GM12878 (cell line): ENCODE measurements at regions not wholly inside any gene's neighbourhood (a gene's known extent, or its start where the extent isn't known, plus 50 kb on each side); places are given as distances from the start of the nearest gene placed in this dataset.
A peak's percentile ranks its signal among the peaks of the same experiment; 100 is the strongest.

Experiments
- ATAC-seq: fragments of 200-7000 bp; cut with Tn5 transposase; 3 replicates; pipeline ENCODE4 v1.9.1; 2020; ENCODE audit warnings: mild to moderate bottlenecking, moderate library complexity
- BruUV-seq: library from RNA; stranded (reverse); fragments of 400-500 nt; replicated peaks from 2 replicates; lab custom pipeline; 2021; lab: Mats Ljungman, UMichigan
- CTCF ChIA-PET: fragments of 300-600 bp; sonication (Branson Sonifier 250); formaldehyde crosslinking; extraction: SDS; loops from one replicate; lab custom pipeline; 2021; ENCODE audit warnings: inconsistent platforms; lab: Yijun Ruan, JAX
- POLR2A ChIA-PET: fragments of 350-600 bp; formaldehyde crosslinking; extraction: SDS; loops from one replicate; lab custom pipeline; 2021; ENCODE audit warnings: inconsistent platforms; lab: Charles Lee
- RAD21 ChIA-PET: fragments of 300-600 bp; sonication (Branson Sonifier 250); formaldehyde crosslinking; loops from one replicate; lab custom pipeline; 2023; ENCODE audit warnings: antibody characterized with exemption; ENCODE audit not compliant: unreplicated experiment; lab: Charles Lee
- SMC1A ChIA-PET: fragments of 300-600 bp; sonication (Branson Sonifier 250); formaldehyde crosslinking; loops from one replicate; lab custom pipeline; 2023; ENCODE audit not compliant: unreplicated experiment, uncharacterized antibody; lab: Charles Lee
- DNase-seq: peaks from one replicate; pipeline ENCODE4 v3.0.0-alpha.2; 2011; ENCODE audit warnings: low read depth, low spot score
- FAIRE-seq: peaks from 3 replicates; lab custom pipeline; 2011; peaks lifted over from hg19 to GRCh38; lab: Jason Lieb, UNC
- H2AFZ ChIP-seq: 2 replicates; pipeline ENCODE4 v1.6.0; 2011; ENCODE audit warnings: low read depth, low read length, control low read depth; ENCODE audit not compliant: control insufficient read depth
- H3K27ac ChIP-seq: 2 replicates; pipeline ENCODE4 v1.5.1; 2011; ENCODE audit warnings: control low read depth; ENCODE audit not compliant: control insufficient read depth, insufficient read depth
- H3K27me3 ChIP-seq, 2 experiments: replicated peaks in 1 of 2; 2 replicates each; pipeline versions ENCODE4 v1.6.0 to v1.6.1; 2011; ENCODE audit warnings: low read length in 1 of 2; ENCODE audit not compliant: control insufficient read depth in 2 of 2, insufficient read depth in 2 of 2
- H3K36me3 ChIP-seq, 2 experiments: 2 replicates each; pipeline ENCODE4 v1.5.1; 2011; ENCODE audit warnings: low read length in 1 of 2; ENCODE audit not compliant: control insufficient read depth in 2 of 2, insufficient read depth in 2 of 2
- H3K4me1 ChIP-seq: 2 replicates; pipeline ENCODE4 v1.6.1; 2011; ENCODE audit warnings: mild to moderate bottlenecking, low read length, moderate library complexity, mixed read lengths; ENCODE audit not compliant: control insufficient read depth, insufficient read depth
- H3K4me2 ChIP-seq: 2 replicates; pipeline ENCODE4 v1.6.0; 2011; ENCODE audit warnings: control low read depth; ENCODE audit not compliant: control insufficient read depth, insufficient read depth
- H3K4me3 ChIP-seq: fragments of 200-600 bp; sonication (generic); 2 replicates; pipeline ENCODE4 v1.5.1; 2016
- H3K79me2 ChIP-seq: 2 replicates; pipeline ENCODE4 v1.6.0; 2011; ENCODE audit warnings: low read length; ENCODE audit not compliant: control insufficient read depth, insufficient read depth
- H3K9ac ChIP-seq: 2 replicates; pipeline ENCODE4 v1.8.0; 2011; ENCODE audit warnings: low read length, control low read depth, mixed read lengths; ENCODE audit not compliant: control insufficient read depth, insufficient read depth
- H3K9me3 ChIP-seq: replicated peaks from 3 replicates; pipeline ENCODE4 v1.5.1; 2011; ENCODE audit warnings: mild to moderate bottlenecking, low read length; ENCODE audit not compliant: control insufficient read depth, insufficient read depth
- H4K20me1 ChIP-seq: 2 replicates; pipeline ENCODE4 v1.6.0; 2011; ENCODE audit not compliant: control insufficient read depth, insufficient read depth
- ATF2 ChIP-seq: IDR thresholded peaks from 2 replicates; pipeline ENCODE4 v1.6.1; 2012; ENCODE audit warnings: low read length, inconsistent platforms
- ATF7 ChIP-seq: fragments of 450-650 bp; IDR thresholded peaks from 2 replicates; pipeline ENCODE4 v1.6.1; 2016; ENCODE audit warnings: low read depth, mild to moderate bottlenecking
- CHD2 ChIP-seq: IDR thresholded peaks from 2 replicates; pipeline ENCODE4 v1.6.1; 2011; ENCODE audit warnings: low read depth, low read length, improper control_type of control experiment, borderline replicate concordance
- CHD4 ChIP-seq: fragments of 200-600 bp; sonication (generic); IDR thresholded peaks from 2 replicates; pipeline ENCODE4 v1.6.1; 2016; ENCODE audit warnings: mild to moderate bottlenecking
- CREB1 ChIP-seq: IDR thresholded peaks from 2 replicates; pipeline ENCODE4 v1.6.1; 2012; ENCODE audit warnings: low read depth, mild to moderate bottlenecking, inconsistent platforms
- CUX1 ChIP-seq: IDR thresholded peaks from 2 replicates; pipeline ENCODE4 v1.6.1; 2012; ENCODE audit warnings: improper control_type of control experiment, low read depth, low read length; ENCODE audit not compliant: insufficient replicate concordance
- DPF2 ChIP-seq: fragments of 450-650 bp; IDR thresholded peaks from 2 replicates; pipeline ENCODE4 v1.6.1; 2017; ENCODE audit warnings: mild to moderate bottlenecking
- ETV6 ChIP-seq, 2 experiments: fragments of 450-650 bp in 1 of 2; IDR thresholded peaks in 1 of 2; conservative IDR thresholded peaks in 1 of 2; 2 replicates each; pipeline ENCODE4 v1.6.1; 2014; ENCODE audit warnings: antibody characterized with exemption in 1 of 2, borderline replicate concordance in 1 of 2, low read depth in 1 of 2, mild to moderate bottlenecking in 1 of 2, moderate library complexity in 1 of 2
- IKZF1 ChIP-seq: fragments of 450-650 bp; conservative IDR thresholded peaks from 2 replicates; pipeline ENCODE4 v1.6.1; 2017; ENCODE audit warnings: antibody characterized with exemption, mild to moderate bottlenecking
- IKZF2 ChIP-seq, 2 experiments: fragments of 450-650 bp; IDR thresholded peaks; 2 replicates each; pipeline ENCODE4 v1.6.1; 2017; ENCODE audit warnings: mild to moderate bottlenecking in 2 of 2, moderate library complexity in 2 of 2
- KDM1A ChIP-seq: fragments of 200-600 bp; sonication (generic); IDR thresholded peaks from 2 replicates; pipeline ENCODE4 v1.6.1; 2016; ENCODE audit warnings: borderline replicate concordance
- MTA3 ChIP-seq: IDR thresholded peaks from 2 replicates; pipeline ENCODE4 v1.6.1; 2012; ENCODE audit warnings: low read length, inconsistent platforms, borderline replicate concordance
- NFIC ChIP-seq: IDR thresholded peaks from 2 replicates; pipeline ENCODE4 v1.6.1; 2012; ENCODE audit warnings: low read depth, mild to moderate bottlenecking, inconsistent platforms, low read length, moderate library complexity
- POU2F2 ChIP-seq: IDR thresholded peaks from 3 replicates; pipeline ENCODE4 v1.6.1; 2011; ENCODE audit warnings: low read depth, mild to moderate bottlenecking, low read length, borderline replicate concordance
- SPI1 ChIP-seq: IDR thresholded peaks from 2 replicates; pipeline ENCODE4 v1.6.1; 2011; ENCODE audit warnings: low read depth, mild to moderate bottlenecking, low read length, moderate library complexity, borderline replicate concordance; ENCODE audit not compliant: insufficient read depth
- USF1 ChIP-seq: IDR thresholded peaks from 2 replicates; pipeline ENCODE4 v1.6.1; 2011; ENCODE audit warnings: borderline replicate concordance, low read depth, mild to moderate bottlenecking, moderate library complexity, mixed read lengths, low read length; ENCODE audit not compliant: insufficient read depth; ENCODE audit errors: extremely low read length
- ZBED1 ChIP-seq: IDR thresholded peaks from 2 replicates; pipeline ENCODE4 v1.6.1; 2016; ENCODE audit warnings: borderline replicate concordance
- ZNF207 ChIP-seq: fragments of 450-650 bp; IDR thresholded peaks from 2 replicates; pipeline ENCODE4 v1.6.1; 2014; ENCODE audit warnings: antibody characterized with exemption, mild to moderate bottlenecking, borderline replicate concordance
- WGBS: methylation state at CpG from one replicate; pipeline ENCODE4 v1.1.6; 2016; ENCODE audit warnings: low lambda C conversion rate; ENCODE audit not compliant: insufficient replicate concordance, insufficient coverage; ENCODE audit errors: missing lambda C conversion rate; 5-methylcytosine and 5-hydroxymethylcytosine counted together
- in situ Hi-C: fragments of 300-500 bp; cut with MboI; formaldehyde crosslinking; loops from 9 replicates; pipeline ENCODE4 v1.14.3; 2018; ENCODE audit warnings: mixed read lengths
- intact Hi-C: fragments of 100-400 bp; cut with micrococcal nuclease; formaldehyde crosslinking; loops from one replicate; pipeline ENCODE4 v1.14.2; 2022; ENCODE audit not compliant: unreplicated experiment

GRCh38 chr2:106658616-106659015 lies 171.5 kb downstream of the CD8B2 start (continued):
- TF ChIP-seq CUX1, result no peak
- TF ChIP-seq KDM1A, result no peak
- TF ChIP-seq POU2F2, result no peak
- no peak for TF ChIP-seq CHD4
- no peak for TF ChIP-seq ZNF207
- TF ChIP-seq MTA3, result no peak

- no peaks in the 10 kb centered on the region for H3K4me1 ChIP-seq
- no peak overlapping the region for H2AFZ ChIP-seq
- ATAC-seq, result peak; percentile 87
- ChIA-PET SMC1A (no interaction called here), CTCF (no interaction called here), POLR2A (no interaction called here), RAD21 (no interaction called here)
- no peak overlapping the region for H3K9ac ChIP-seq
- no peak for FAIRE-seq
- no peak overlapping the region for H3K4me3 ChIP-seq
- intact Hi-C loops (no loop called here), in situ Hi-C loops (no loop called here)
- no peak overlapping the region for H3K4me2 ChIP-seq
- H3K79me2 ChIP-seq, result no peaks in the 10 kb centered on the region
- peak; percentile 11 for DNase-seq
- 0% methylated on average over 3 of the region's 3 CpGs for WGBS
- H3K27ac ChIP-seq, result no peak overlapping the region
- BruUV-seq, result no TSS peak
- no peaks in the 10 kb centered on the region for H3K27me3 ChIP-seq
- H4K20me1 ChIP-seq, result no peaks in the 10 kb centered on the region
- H3K9me3 ChIP-seq, result no peaks in the 10 kb centered on the region; the same call in 2 of the 3 replicates
- no peaks in the 10 kb centered on the region for H3K36me3 ChIP-seq
- TF ChIP-seq USF1 (no peak), IKZF2 (IDR thresholded peaks at IDR 0.05) (peak; percentile 39 to 42; a peak in 2 of 4 replicates), ATF7 (peak; percentile 81), IKZF1 (peak; percentile 61; the same call in 1 of the 2 replicates), DPF2 (peak; percentile 63), ZBED1 (no peak), CHD2 (peak; percentile 82), CREB1 (no peak), SPI1 (peak; percentile 68; the same call in 1 of the 2 replicates), ETV6 (conservative IDR thresholded peaks at IDR 0.05 in 1 of 2, IDR thresholded peaks at IDR 0.05 in 1 of 2; ENCODE audit: borderline replicate concordance in 1 of 2, low read depth in 1 of 2) (peak in 1 of 2 experiments; percentile 95; a peak in 2 of 4 replicates), NFIC (no peak), ATF2 (no peak)
Observed at GRCh38 chr2:106664669-106665068, 177.5 kb downstream of the CD8B2 start.
